ENCODE measurements at regions not wholly inside any gene's neighbourhood (a gene's known extent, or its start where the extent isn't known, plus 50 kb on each side); places are given as distances from the start of the nearest gene placed in this dataset.

GRCh38 chr10:6707352-6707751 lies 127.3 kb upstream of the PRKCQ start:
- H3K9me1 ChIP-seq (replicated peaks; ENCODE audit: control insufficient read depth, extremely low read depth, insufficient read depth, low read length), result no peaks in the 10 kb centered on the region
- no peaks in the 10 kb centered on the region for H3K9me3 ChIP-seq (replicated peaks; ENCODE audit: control insufficient read depth, insufficient read depth, low read length)
- H3K4me1 ChIP-seq (ENCODE audit: control insufficient read depth, extremely low read depth, insufficient read depth, low read length), result no peaks in the 10 kb centered on the region
- POLR2A ChIA-PET, result no interaction called here
- no peaks in the 10 kb centered on the region for H3K36me3 ChIP-seq (ENCODE audit: control insufficient read depth in 2 of 2, extremely low read depth in 1 of 2, insufficient read depth in 2 of 2, low read length in 2 of 2)
- TF ChIP-seq EZH2 (IDR thresholded peaks at IDR 0.05; ENCODE audit: borderline replicate concordance, low read depth, low read length, severe bottlenecking) (no peak), MAX (IDR thresholded peaks at IDR 0.05; ENCODE audit: insufficient read depth, insufficient read length) (no peak), GATA2 (IDR thresholded peaks at IDR 0.05; ENCODE audit: insufficient read depth, insufficient read length, low read depth, low read length) (no peak), POLR2A (IDR thresholded peaks at IDR 0.05; ENCODE audit: low read depth, low read length) (no peak), POLR2AphosphoS5 (IDR thresholded peaks at IDR 0.05; ENCODE audit: insufficient read depth, low read depth, low read length) (no peak), FOS (IDR thresholded peaks at IDR 0.05; ENCODE audit: borderline replicate concordance, insufficient read depth, low read length) (no peak), JUN (IDR thresholded peaks at IDR 0.05; ENCODE audit: borderline replicate concordance, insufficient read depth, insufficient read length, low read depth) (no peak), MYC (IDR thresholded peaks at IDR 0.05; ENCODE audit: low read depth, low read length) (no peak)
- TF ChIP-seq, protein P1, sequence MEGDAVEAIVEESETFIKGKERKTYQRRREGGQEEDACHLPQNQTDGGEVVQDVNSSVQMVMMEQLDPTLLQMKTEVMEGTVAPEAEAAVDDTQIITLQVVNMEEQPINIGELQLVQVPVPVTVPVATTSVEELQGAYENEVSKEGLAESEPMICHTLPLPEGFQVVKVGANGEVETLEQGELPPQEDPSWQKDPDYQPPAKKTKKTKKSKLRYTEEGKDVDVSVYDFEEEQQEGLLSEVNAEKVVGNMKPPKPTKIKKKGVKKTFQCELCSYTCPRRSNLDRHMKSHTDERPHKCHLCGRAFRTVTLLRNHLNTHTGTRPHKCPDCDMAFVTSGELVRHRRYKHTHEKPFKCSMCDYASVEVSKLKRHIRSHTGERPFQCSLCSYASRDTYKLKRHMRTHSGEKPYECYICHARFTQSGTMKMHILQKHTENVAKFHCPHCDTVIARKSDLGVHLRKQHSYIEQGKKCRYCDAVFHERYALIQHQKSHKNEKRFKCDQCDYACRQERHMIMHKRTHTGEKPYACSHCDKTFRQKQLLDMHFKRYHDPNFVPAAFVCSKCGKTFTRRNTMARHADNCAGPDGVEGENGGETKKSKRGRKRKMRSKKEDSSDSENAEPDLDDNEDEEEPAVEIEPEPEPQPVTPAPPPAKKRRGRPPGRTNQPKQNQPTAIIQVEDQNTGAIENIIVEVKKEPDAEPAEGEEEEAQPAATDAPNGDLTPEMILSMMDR (IDR thresholded peaks at IDR 0.05; ENCODE audit: extremely low read depth in 1 of 2, insufficient read depth in 1 of 2, low read depth in 1 of 2, low read length in 2 of 2), result no peak
- CTCF ChIA-PET, result no interaction called here
- H3K9ac ChIP-seq (replicated peaks; ENCODE audit: extremely low read depth, insufficient read depth, low read length), result no peak overlapping the region
- BruUV-seq (replicated peaks), result no TSS peak
- no peaks in the 10 kb centered on the region for H3K79me2 ChIP-seq (ENCODE audit: control insufficient read depth, insufficient read depth, low read length)
- no peak overlapping the region for H3K4me3 ChIP-seq (replicated peaks in 1 of 3; ENCODE audit: insufficient read depth in 1 of 3, low read depth in 1 of 3, low read length in 3 of 3)
- intact Hi-C loops (cut with micrococcal nuclease) (no loop called here), dilution Hi-C loops (cut with MboI; ENCODE audit: extremely low pct_ligation_motif_present, low sequenced_read_pairs) (no loop called here)
- H3K27me3 ChIP-seq (ENCODE audit: control insufficient read depth in 2 of 2, insufficient read depth in 2 of 2, low read length in 2 of 2), result peaks cover 4 to 5% of the 10 kb centered on the region in 2 experiments
- no peak overlapping the region for H3K4me2 ChIP-seq (ENCODE audit: insufficient read depth, low read length)
- H2AFZ ChIP-seq (ENCODE audit: low read depth, low read length), result no peak overlapping the region
- FAIRE-seq, result no peak
- DNase-seq (ENCODE audit: low read depth, low spot score), result no peak
- H4K20me1 ChIP-seq (replicated peaks; ENCODE audit: control insufficient read depth, extremely low read depth, insufficient read depth, low read length), result no peaks in the 10 kb centered on the region
- H3K27ac ChIP-seq (ENCODE audit: insufficient read depth, low read depth, low read length), result no peak overlapping the region
